PC-9 (cell line): ENCODE measurements at regions not wholly inside any gene's neighbourhood (a gene's known extent, or its start where the extent isn't known, plus 50 kb on each side); places are given as distances from the start of the nearest gene placed in this dataset.

Experiments used
- BruUV-seq: library from RNA; stranded (reverse); fragments of 400-500 nt; replicated peaks from 2 replicates; lab custom pipeline; 2021; lab: Mats Ljungman, UMichigan
- CTCF ChIA-PET: fragments of 300-600 bp; sonication (Branson Sonifier 250); formaldehyde crosslinking; loops from one replicate; lab custom pipeline; 2022; ENCODE audit warnings: antibody characterized with exemption; lab: Charles Lee
- POLR2A ChIA-PET: fragments of 300-600 bp; sonication (Branson Sonifier 250); formaldehyde crosslinking; loops from one replicate; lab custom pipeline; 2022; ENCODE audit warnings: antibody characterized with exemption; ENCODE audit not compliant: unreplicated experiment; lab: Charles Lee
- DNase-seq, 2 experiments: peaks; one replicate each; pipeline versions ENCODE4 v3.0.0 to v3.0.0-alpha.2; 2015 to 2022; ENCODE audit warnings: mixed read lengths in 1 of 2
- H2AFZ ChIP-seq: fragments of 200-600 bp; sonication (generic); 2 replicates; pipeline ENCODE4 v1.8.1; 2017; ENCODE audit warnings: antibody characterized with exemption
- H3F3A ChIP-seq: fragments of 200-600 bp; sonication (generic); 2 replicates; pipeline ENCODE4 v1.8.1; 2017; ENCODE audit warnings: antibody characterized with exemption, mild to moderate bottlenecking, low read depth; ENCODE audit not compliant: insufficient read depth
- H3K27ac ChIP-seq: fragments of 200-600 bp; sonication (generic); 2 replicates; pipeline ENCODE4 v1.6.1; 2016; ENCODE audit warnings: mixed run types
- H3K27me3 ChIP-seq: fragments of 200-600 bp; sonication (generic); 2 replicates; pipeline ENCODE4 v1.6.1; 2016; ENCODE audit warnings: low read depth, mixed run types; ENCODE audit not compliant: insufficient read depth
- H3K36me3 ChIP-seq: fragments of 200-600 bp; sonication (generic); 2 replicates; pipeline ENCODE4 v1.6.1; 2016; ENCODE audit warnings: low read depth, mixed run types
- H3K4me1 ChIP-seq: fragments of 200-600 bp; sonication (generic); replicated peaks from 2 replicates; pipeline ENCODE4 v1.6.1; 2016; ENCODE audit warnings: mixed run types; ENCODE audit not compliant: insufficient read depth
- H3K4me2 ChIP-seq: fragments of 200-600 bp; sonication (generic); 2 replicates; pipeline ENCODE4 v1.6.1; 2017; ENCODE audit warnings: mixed run types
- H3K4me3 ChIP-seq: fragments of 200-600 bp; sonication (generic); 2 replicates; pipeline ENCODE4 v1.6.1; 2016; ENCODE audit warnings: mixed run types
- H3K79me2 ChIP-seq: fragments of 200-600 bp; sonication (generic); 2 replicates; pipeline ENCODE4 v1.6.1; 2017; ENCODE audit warnings: low read depth, mixed run types
- H3K9me2 ChIP-seq: fragments of 200-600 bp; sonication (generic); 2 replicates; pipeline ENCODE4 v1.8.1; 2017; ENCODE audit warnings: mild to moderate bottlenecking; ENCODE audit not compliant: insufficient read depth
- H3K9me3 ChIP-seq: fragments of 200-600 bp; sonication (generic); 2 replicates; pipeline ENCODE4 v1.8.1; 2016; ENCODE audit warnings: low read depth; ENCODE audit not compliant: insufficient read depth
- H4K20me1 ChIP-seq: fragments of 200-600 bp; sonication (generic); 2 replicates; pipeline ENCODE4 v1.8.1; 2017; ENCODE audit not compliant: insufficient read depth
- CTCF ChIP-seq: fragments of 200-600 bp; sonication (generic); conservative IDR thresholded peaks from 2 replicates; pipeline ENCODE4 v1.6.1; 2017; ENCODE audit warnings: mixed run types, antibody characterized with exemption, mild to moderate bottlenecking, moderate library complexity
- EZH2 ChIP-seq: fragments of 200-600 bp; sonication (generic); IDR thresholded peaks from 2 replicates; pipeline ENCODE4 v1.8.0; 2017; ENCODE audit warnings: antibody characterized with exemption, low read depth
- intact Hi-C: fragments of 100-400 bp; cut with micrococcal nuclease; formaldehyde crosslinking; loops from one replicate; pipeline ENCODE4 v1.10.0; 2022; ENCODE audit not compliant: unreplicated experiment

GRCh38 chr5:135232958-135233357 lies 166.1 kb downstream of the MACROH2A1 start:
- H3K36me3 ChIP-seq: no peaks in the 10 kb centered on the region

GRCh38 chr5:135231289-135231688 lies 167.7 kb downstream of the MACROH2A1 start:
- ChIA-PET CTCF (no interaction called here), POLR2A (no interaction called here)
- no peaks in the 10 kb centered on the region for H3K27me3 ChIP-seq

More at GRCh38 chr5:135232958-135233357, 166.1 kb downstream of the MACROH2A1 start:
- H3K27ac ChIP-seq: no peak overlapping the region
- no peaks in the 10 kb centered on the region for H3K4me1 ChIP-seq
- no peaks in the 10 kb centered on the region for H4K20me1 ChIP-seq
- H3K4me2 ChIP-seq: no peak overlapping the region
- DNase-seq: no peak
- CTCF ChIA-PET: interaction anchor here (0.6 kb wide), 2 partner anchors 9 to 76 kb away, joined by 3 to 14 read pairs; no protein-coding TSS in a partner anchor
- H3K4me3 ChIP-seq: no peak overlapping the region
- no peak overlapping the region for H2AFZ ChIP-seq
- H3K79me2 ChIP-seq: no peaks in the 10 kb centered on the region
- TF ChIP-seq CTCF: no peak
- no peak for TF ChIP-seq EZH2
- intact Hi-C loops: no loop called here
- no peaks in the 10 kb centered on the region for H3K27me3 ChIP-seq
- H3K9me3 ChIP-seq: no peaks in the 10 kb centered on the region
- H3F3A ChIP-seq: no peaks in the 10 kb centered on the region
- H3K9me2 ChIP-seq: no peaks in the 10 kb centered on the region
- no TSS peak for BruUV-seq
- POLR2A ChIA-PET: no interaction called here

DNA sequence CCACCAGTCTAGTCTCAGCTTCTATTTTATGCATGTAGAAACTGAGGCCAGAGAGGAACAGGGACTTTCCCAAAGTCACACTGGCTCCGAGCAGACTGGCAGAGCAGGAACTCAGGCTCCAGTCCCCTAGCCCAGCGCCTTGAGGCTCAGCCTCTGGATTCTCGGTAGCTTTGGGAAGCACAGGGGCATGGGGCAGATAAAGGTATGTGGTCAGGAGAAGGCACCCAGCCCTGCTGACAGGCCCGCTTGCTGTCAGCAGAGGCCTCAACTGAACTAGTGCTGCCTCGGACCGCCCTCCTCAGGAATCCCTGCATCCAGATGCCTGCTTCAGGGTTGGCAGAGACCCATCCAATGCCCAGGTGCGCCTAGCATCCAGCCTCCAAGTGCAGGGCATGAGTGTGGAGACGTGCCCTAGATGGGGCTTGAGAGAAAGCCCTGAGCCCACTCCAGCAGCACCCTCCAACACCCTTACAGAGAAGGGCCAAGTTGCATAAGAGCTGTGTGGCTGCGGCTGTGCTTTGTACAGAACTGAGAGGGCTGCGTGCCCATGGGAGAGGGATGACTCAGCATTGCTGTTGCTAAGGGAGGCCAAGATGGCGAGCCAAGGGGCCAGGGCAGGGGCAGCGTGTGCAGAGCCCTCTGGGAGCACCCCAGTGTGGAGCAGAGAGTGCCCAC lies 168.6 kb downstream of the MACROH2A1 start:
- H3K4me2 ChIP-seq: no peak overlapping the region
- H3K27me3 ChIP-seq: no peaks in the 10 kb centered on the region
- no peaks in the 10 kb centered on the region for H3K9me3 ChIP-seq
- H2AFZ ChIP-seq: no peak overlapping the region
- H3K79me2 ChIP-seq: no peaks in the 10 kb centered on the region
- intact Hi-C loops: no loop called here
- BruUV-seq: no TSS peak
- TF ChIP-seq CTCF: no peak
- TF ChIP-seq EZH2: no peak
- no peak for DNase-seq
- no peaks in the 10 kb centered on the region for H4K20me1 ChIP-seq
- no peaks in the 10 kb centered on the region for H3K9me2 ChIP-seq
- no peaks in the 10 kb centered on the region for H3F3A ChIP-seq
- POLR2A ChIA-PET: no interaction called here
- H3K4me3 ChIP-seq: no peak overlapping the region
- H3K4me1 ChIP-seq: no peaks in the 10 kb centered on the region
- no peaks in the 10 kb centered on the region for H3K36me3 ChIP-seq
- CTCF ChIA-PET: no interaction called here
- no peak overlapping the region for H3K27ac ChIP-seq

More at GRCh38 chr5:135231289-135231688, 167.7 kb downstream of the MACROH2A1 start:
- no peak overlapping the region for H3K4me2 ChIP-seq
- no peaks in the 10 kb centered on the region for H3K79me2 ChIP-seq
- no peaks in the 10 kb centered on the region for H3K4me1 ChIP-seq
- H3F3A ChIP-seq: no peaks in the 10 kb centered on the region
- no peaks in the 10 kb centered on the region for H4K20me1 ChIP-seq
- BruUV-seq: no TSS peak
- no peaks in the 10 kb centered on the region for H3K9me2 ChIP-seq
- no peak overlapping the region for H2AFZ ChIP-seq
- no peaks in the 10 kb centered on the region for H3K36me3 ChIP-seq
- DNase-seq: no peak
- H3K4me3 ChIP-seq: no peak overlapping the region
- intact Hi-C loops: no loop called here
- H3K27ac ChIP-seq: no peak overlapping the region
- no peaks in the 10 kb centered on the region for H3K9me3 ChIP-seq
- TF ChIP-seq CTCF: no peak
